KMS-11 (cell line): ENCODE measurements at regions not wholly inside any gene's neighbourhood (a gene's known extent, or its start where the extent isn't known, plus 50 kb on each side); places are given as distances from the start of the nearest gene placed in this dataset.

ENCODE experiments used
- H2AFZ ChIP-seq: fragments of 200-600 bp; sonication (generic); 2 replicates; pipeline ENCODE4 v1.6.1; 2016; ENCODE audit warnings: antibody characterized with exemption, mixed run types, low read depth
- H3K27ac ChIP-seq: fragments of 200-600 bp; sonication (generic); 2 replicates; pipeline ENCODE4 v1.6.1; 2016; ENCODE audit warnings: mild to moderate bottlenecking, mixed run types
- H3K27me3 ChIP-seq: fragments of 200-600 bp; sonication (generic); 2 replicates; pipeline ENCODE4 v1.6.1; 2017; ENCODE audit warnings: mild to moderate bottlenecking, low read depth, mixed run types, moderate library complexity; ENCODE audit not compliant: insufficient read depth
- H3K36me3 ChIP-seq: fragments of 200-600 bp; sonication (generic); 2 replicates; pipeline ENCODE4 v1.6.1; 2017; ENCODE audit warnings: mild to moderate bottlenecking, mixed run types; ENCODE audit not compliant: insufficient read depth
- H3K4me1 ChIP-seq: fragments of 200-600 bp; sonication (generic); 2 replicates; pipeline ENCODE4 v1.6.1; 2016; ENCODE audit warnings: mild to moderate bottlenecking, low read depth, mixed run types; ENCODE audit not compliant: poor library complexity, severe bottlenecking
- H3K4me2 ChIP-seq: fragments of 200-600 bp; sonication (generic); 2 replicates; pipeline ENCODE4 v1.7.0; 2016; ENCODE audit warnings: mild to moderate bottlenecking, mixed run types
- H3K4me3 ChIP-seq: fragments of 200-600 bp; sonication (generic); IDR thresholded peaks from 2 replicates; pipeline ENCODE4 v1.6.1; 2017; ENCODE audit warnings: low read depth, low read length, mixed read lengths; ENCODE audit not compliant: insufficient read depth
- H3K79me2 ChIP-seq: fragments of 200-600 bp; sonication (generic); 2 replicates; pipeline ENCODE4 v1.6.1; 2016; ENCODE audit warnings: low read depth, mixed run types; ENCODE audit not compliant: insufficient read depth
- H3K9ac ChIP-seq: fragments of 200-600 bp; sonication (generic); 2 replicates; pipeline ENCODE4 v1.6.1; 2016; ENCODE audit warnings: mild to moderate bottlenecking, mixed run types
- H4K20me1 ChIP-seq: fragments of 200-600 bp; sonication (generic); 2 replicates; pipeline ENCODE4 v1.6.1; 2016; ENCODE audit warnings: mild to moderate bottlenecking, mixed run types; ENCODE audit not compliant: insufficient read depth
- TF ChIP-seq, protein P1 (sequence below): fragments of 200-600 bp; sonication (generic); conservative IDR thresholded peaks from 2 replicates; pipeline ENCODE4 v1.6.1; 2017; ENCODE audit warnings: low read depth, mild to moderate bottlenecking, antibody characterized with exemption, low read length, moderate library complexity, mixed read lengths

- no peak overlapping the region for H2AFZ ChIP-seq
- H3K79me2 ChIP-seq, result no peaks in the 10 kb centered on the region
- no peaks in the 10 kb centered on the region for H4K20me1 ChIP-seq
- no peak overlapping the region for H3K9ac ChIP-seq
- H3K4me2 ChIP-seq, result no peak overlapping the region
- H3K4me1 ChIP-seq, result no peaks in the 10 kb centered on the region
- no peaks in the 10 kb centered on the region for H3K27me3 ChIP-seq
- TF ChIP-seq, protein P1, sequence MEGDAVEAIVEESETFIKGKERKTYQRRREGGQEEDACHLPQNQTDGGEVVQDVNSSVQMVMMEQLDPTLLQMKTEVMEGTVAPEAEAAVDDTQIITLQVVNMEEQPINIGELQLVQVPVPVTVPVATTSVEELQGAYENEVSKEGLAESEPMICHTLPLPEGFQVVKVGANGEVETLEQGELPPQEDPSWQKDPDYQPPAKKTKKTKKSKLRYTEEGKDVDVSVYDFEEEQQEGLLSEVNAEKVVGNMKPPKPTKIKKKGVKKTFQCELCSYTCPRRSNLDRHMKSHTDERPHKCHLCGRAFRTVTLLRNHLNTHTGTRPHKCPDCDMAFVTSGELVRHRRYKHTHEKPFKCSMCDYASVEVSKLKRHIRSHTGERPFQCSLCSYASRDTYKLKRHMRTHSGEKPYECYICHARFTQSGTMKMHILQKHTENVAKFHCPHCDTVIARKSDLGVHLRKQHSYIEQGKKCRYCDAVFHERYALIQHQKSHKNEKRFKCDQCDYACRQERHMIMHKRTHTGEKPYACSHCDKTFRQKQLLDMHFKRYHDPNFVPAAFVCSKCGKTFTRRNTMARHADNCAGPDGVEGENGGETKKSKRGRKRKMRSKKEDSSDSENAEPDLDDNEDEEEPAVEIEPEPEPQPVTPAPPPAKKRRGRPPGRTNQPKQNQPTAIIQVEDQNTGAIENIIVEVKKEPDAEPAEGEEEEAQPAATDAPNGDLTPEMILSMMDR, result no peak
- no peak overlapping the region for H3K4me3 ChIP-seq
- H3K27ac ChIP-seq, result no peak overlapping the region
- H3K36me3 ChIP-seq, result no peaks in the 10 kb centered on the region
Measured at GRCh38 chr5:93179466-93179865, 401.6 kb downstream of the NR2F1-AS1 start.

DNA sequence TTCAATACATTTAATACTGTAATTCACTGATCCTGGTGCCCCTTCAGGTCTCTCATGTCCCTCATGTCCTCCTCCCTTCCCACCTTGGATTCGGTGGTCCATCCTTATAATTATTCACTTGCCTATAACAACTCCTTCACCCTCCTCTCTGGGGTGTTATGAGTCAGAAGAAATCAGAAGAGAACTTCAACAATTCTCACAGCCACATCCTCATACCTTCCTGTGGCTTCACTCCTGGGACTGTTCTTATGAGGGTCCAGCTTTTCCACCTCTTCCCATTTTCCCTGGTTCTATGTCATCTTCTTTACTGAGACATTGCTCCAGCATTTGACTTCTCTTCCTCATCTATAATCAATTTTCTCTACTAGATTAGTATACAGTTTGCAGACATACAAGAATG is 406.1 kb downstream of the NR2F1-AS1 start:
- Histone ChIP-seq H3K27ac (no peak overlapping the region), H3K36me3 (no peaks in the 10 kb centered on the region), H3K4me2 (no peak overlapping the region), H3K9ac (no peak overlapping the region), H2AFZ (no peak overlapping the region), H4K20me1 (no peaks in the 10 kb centered on the region), H3K79me2 (no peaks in the 10 kb centered on the region), H3K4me3 (no peak overlapping the region), H3K4me1 (no peaks in the 10 kb centered on the region), H3K27me3 (no peaks in the 10 kb centered on the region)
- TF ChIP-seq, protein P1, result no peak

DNA sequence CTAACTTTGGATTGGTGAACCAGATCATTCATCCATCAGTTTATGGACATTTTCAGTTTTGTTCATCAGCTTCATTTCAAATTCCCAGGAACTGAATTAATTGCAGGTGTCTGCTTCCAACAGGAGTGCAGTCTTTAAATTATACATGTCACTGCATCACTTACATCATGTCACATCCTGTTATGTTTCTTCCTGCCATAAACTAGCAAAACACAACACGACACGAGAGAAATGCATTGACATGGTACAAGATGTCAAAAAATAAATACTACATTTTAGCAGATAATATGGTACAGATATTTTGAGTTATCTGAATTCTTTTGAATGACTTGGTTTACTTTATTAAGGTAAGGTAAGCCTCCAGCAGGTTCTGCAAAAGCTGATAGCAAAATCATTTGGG is 415.5 kb downstream of the NR2F1-AS1 start:
- Histone ChIP-seq H4K20me1 (no peaks in the 10 kb centered on the region), H3K36me3 (no peaks in the 10 kb centered on the region), H3K4me1 (peaks cover 5% of the 10 kb centered on the region), H3K79me2 (no peaks in the 10 kb centered on the region), H3K9ac (no peak overlapping the region), H3K4me2 (no peak overlapping the region), H3K27ac (no peak overlapping the region), H2AFZ (no peak overlapping the region), H3K27me3 (no peaks in the 10 kb centered on the region), H3K4me3 (no peak overlapping the region)
- TF ChIP-seq, protein P1, result no peak

- H2AFZ ChIP-seq, result no peak overlapping the region
- H3K27ac ChIP-seq, result no peak overlapping the region
- no peak overlapping the region for H3K4me3 ChIP-seq
- TF ChIP-seq, protein P1, result no peak
- no peak overlapping the region for H3K4me2 ChIP-seq
- H3K79me2 ChIP-seq, result no peaks in the 10 kb centered on the region
- peaks cover 5% of the 10 kb centered on the region for H3K4me1 ChIP-seq
- no peak overlapping the region for H3K9ac ChIP-seq
- no peaks in the 10 kb centered on the region for H3K27me3 ChIP-seq
- H4K20me1 ChIP-seq, result no peaks in the 10 kb centered on the region
- H3K36me3 ChIP-seq, result no peaks in the 10 kb centered on the region
Measured at GRCh38 chr5:93164690-93165089, 416.3 kb downstream of the NR2F1-AS1 start.
